ENCODE measurements at regions not wholly inside any gene's neighbourhood (a gene's known extent, or its start where the extent isn't known, plus 50 kb on each side); places are given as distances from the start of the nearest gene placed in this dataset.

DNA sequence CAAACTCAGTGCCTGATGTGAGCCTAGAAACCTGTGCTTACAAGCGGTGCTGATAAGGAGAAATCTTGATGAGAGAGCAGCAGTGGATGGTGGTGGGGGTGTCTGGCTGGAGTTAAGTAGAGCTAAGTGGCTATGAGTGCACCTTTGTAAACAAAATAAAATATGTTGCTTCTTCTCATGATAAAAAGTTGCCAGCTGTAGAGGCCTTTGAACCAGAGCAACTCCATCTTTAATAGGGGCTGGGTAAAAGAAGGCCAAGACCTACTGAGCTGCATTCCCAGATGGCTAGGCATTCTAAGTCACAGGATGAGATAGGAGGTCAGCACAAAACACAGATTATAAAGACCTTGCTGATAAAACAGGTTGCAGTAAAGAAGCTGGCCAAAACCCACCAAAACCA is 107.6 kb upstream of the FAM3C start:
- no CpG with 5 or more reads among the region's 1 CpG for WGBS (ENCODE audit: extremely low coverage, insufficient coverage, low lambda C conversion rate)
- Histone ChIP-seq H3K27ac (ENCODE audit: low read depth, low read length) (no peak overlapping the region), H4K5ac (ENCODE audit: low read length) (no peak overlapping the region), H3K36me3 (ENCODE audit: control insufficient read depth, insufficient read depth, low read length) (no peaks in the 10 kb centered on the region), H3K79me2 (ENCODE audit: control insufficient read depth, insufficient read depth, low read length) (no peaks in the 10 kb centered on the region), H3K56ac (ENCODE audit: low read length) (no peak overlapping the region), H2AK5ac (ENCODE audit: low read length) (no peak overlapping the region), H3K4me3 (ENCODE audit: low read length) (no peak overlapping the region), H3K9ac (ENCODE audit: low read length) (no peak overlapping the region), H3K4ac (ENCODE audit: low read depth, low read length) (no peak overlapping the region), H3K18ac (ENCODE audit: low read length) (no peak overlapping the region), H2BK120ac (ENCODE audit: low read depth, low read length) (no peak overlapping the region), H3K4me1 (ENCODE audit: control insufficient read depth, low read depth, low read length) (no peaks in the 10 kb centered on the region), H3K27me3 (ENCODE audit: insufficient read depth, low read length, poor library complexity) (no peaks in the 10 kb centered on the region), H3K23ac (ENCODE audit: low read length) (no peak overlapping the region), H3K79me1 (ENCODE audit: low read length) (no peaks in the 10 kb centered on the region), H2BK15ac (replicated peaks; ENCODE audit: low read depth) (no peak overlapping the region), H3K4me2 (ENCODE audit: low read length) (no peak overlapping the region), H4K8ac (ENCODE audit: low read depth, low read length) (no peak overlapping the region), H2BK5ac (ENCODE audit: low read length) (no peak overlapping the region)
- DNase-seq: no peak

DNA sequence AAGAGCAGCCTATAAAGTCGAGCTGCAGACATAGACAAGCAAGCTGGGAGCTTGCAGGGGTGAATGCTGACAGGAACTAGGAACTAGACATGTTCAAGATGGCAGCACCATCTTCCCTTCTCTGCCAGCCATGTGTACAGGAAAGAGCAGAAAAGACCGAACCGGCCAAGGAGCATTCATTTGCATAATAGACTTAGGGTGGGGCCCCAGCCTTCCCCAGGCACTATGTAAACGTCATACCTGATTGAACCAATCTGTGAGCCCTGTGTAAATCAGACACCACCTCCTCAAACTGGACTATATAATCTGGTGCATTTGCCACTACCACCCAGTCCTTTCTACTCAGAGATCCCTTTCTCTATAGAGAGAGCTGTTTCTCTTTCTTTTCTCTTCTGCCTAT is 106.9 kb upstream of the FAM3C start:
- Histone ChIP-seq H3K23ac (ENCODE audit: low read length) (no peak overlapping the region), H3K18ac (ENCODE audit: low read length) (no peak overlapping the region), H4K5ac (ENCODE audit: low read length) (no peak overlapping the region), H3K4me1 (ENCODE audit: control insufficient read depth, low read depth, low read length) (no peaks in the 10 kb centered on the region), H4K8ac (ENCODE audit: low read depth, low read length) (no peak overlapping the region), H3K56ac (ENCODE audit: low read length) (no peak overlapping the region), H3K27me3 (ENCODE audit: insufficient read depth, low read length, poor library complexity) (no peaks in the 10 kb centered on the region), H3K4me2 (ENCODE audit: low read length) (no peak overlapping the region), H3K36me3 (ENCODE audit: control insufficient read depth, insufficient read depth, low read length) (no peaks in the 10 kb centered on the region), H3K4ac (ENCODE audit: low read depth, low read length) (no peak overlapping the region), H3K4me3 (ENCODE audit: low read length) (no peak overlapping the region), H2BK120ac (ENCODE audit: low read depth, low read length) (no peak overlapping the region), H3K9ac (ENCODE audit: low read length) (no peak overlapping the region), H3K27ac (ENCODE audit: low read depth, low read length) (no peak overlapping the region), H2AK5ac (ENCODE audit: low read length) (no peak overlapping the region), H2BK5ac (ENCODE audit: low read length) (no peak overlapping the region), H3K79me1 (ENCODE audit: low read length) (no peaks in the 10 kb centered on the region), H3K79me2 (ENCODE audit: control insufficient read depth, insufficient read depth, low read length) (no peaks in the 10 kb centered on the region), H2BK15ac (replicated peaks; ENCODE audit: low read depth) (no peak overlapping the region)
- DNase-seq: no peak
- no CpG with 5 or more reads among the region's 4 CpGs for WGBS (ENCODE audit: extremely low coverage, insufficient coverage, low lambda C conversion rate)

DNA sequence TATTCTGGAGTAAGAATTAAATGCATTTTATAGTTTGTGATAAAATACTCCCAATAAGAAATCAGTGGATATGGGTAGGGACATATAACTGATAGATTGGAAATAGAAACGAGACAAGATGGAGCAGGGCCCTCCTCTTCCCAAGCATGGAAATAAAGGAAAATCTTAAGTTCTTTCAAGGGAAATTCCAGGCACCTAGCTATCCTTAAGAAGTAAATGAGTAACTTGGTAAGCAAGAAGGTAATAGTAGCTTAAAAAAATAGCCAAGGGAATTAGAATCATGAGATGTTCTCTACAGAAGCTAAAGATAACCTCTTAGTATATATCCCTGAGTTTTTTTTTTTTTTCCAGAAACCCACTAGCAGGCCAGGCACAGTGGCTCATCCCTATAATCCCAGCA is 105.5 kb upstream of the FAM3C start:
- Histone ChIP-seq H2BK5ac (ENCODE audit: low read length) (no peak overlapping the region), H2AK5ac (ENCODE audit: low read length) (no peak overlapping the region), H3K18ac (ENCODE audit: low read length) (no peak overlapping the region), H3K4me2 (ENCODE audit: low read length) (no peak overlapping the region), H3K27ac (ENCODE audit: low read depth, low read length) (no peak overlapping the region), H3K4ac (ENCODE audit: low read depth, low read length) (no peak overlapping the region), H4K8ac (ENCODE audit: low read depth, low read length) (no peak overlapping the region), H3K79me1 (ENCODE audit: low read length) (no peaks in the 10 kb centered on the region), H4K5ac (ENCODE audit: low read length) (no peak overlapping the region), H3K4me3 (ENCODE audit: low read length) (no peak overlapping the region), H3K36me3 (ENCODE audit: control insufficient read depth, insufficient read depth, low read length) (no peaks in the 10 kb centered on the region), H3K4me1 (ENCODE audit: control insufficient read depth, low read depth, low read length) (no peaks in the 10 kb centered on the region), H2BK120ac (ENCODE audit: low read depth, low read length) (no peak overlapping the region), H3K79me2 (ENCODE audit: control insufficient read depth, insufficient read depth, low read length) (no peaks in the 10 kb centered on the region), H3K23ac (ENCODE audit: low read length) (no peak overlapping the region), H3K56ac (ENCODE audit: low read length) (no peak overlapping the region), H3K9ac (ENCODE audit: low read length) (no peak overlapping the region), H2BK15ac (replicated peaks; ENCODE audit: low read depth) (no peak overlapping the region), H3K27me3 (ENCODE audit: insufficient read depth, low read length, poor library complexity) (no peaks in the 10 kb centered on the region)
- DNase-seq: no peak
- WGBS (ENCODE audit: extremely low coverage, insufficient coverage, low lambda C conversion rate): no CpG with 5 or more reads among the region's 1 CpG

DNA sequence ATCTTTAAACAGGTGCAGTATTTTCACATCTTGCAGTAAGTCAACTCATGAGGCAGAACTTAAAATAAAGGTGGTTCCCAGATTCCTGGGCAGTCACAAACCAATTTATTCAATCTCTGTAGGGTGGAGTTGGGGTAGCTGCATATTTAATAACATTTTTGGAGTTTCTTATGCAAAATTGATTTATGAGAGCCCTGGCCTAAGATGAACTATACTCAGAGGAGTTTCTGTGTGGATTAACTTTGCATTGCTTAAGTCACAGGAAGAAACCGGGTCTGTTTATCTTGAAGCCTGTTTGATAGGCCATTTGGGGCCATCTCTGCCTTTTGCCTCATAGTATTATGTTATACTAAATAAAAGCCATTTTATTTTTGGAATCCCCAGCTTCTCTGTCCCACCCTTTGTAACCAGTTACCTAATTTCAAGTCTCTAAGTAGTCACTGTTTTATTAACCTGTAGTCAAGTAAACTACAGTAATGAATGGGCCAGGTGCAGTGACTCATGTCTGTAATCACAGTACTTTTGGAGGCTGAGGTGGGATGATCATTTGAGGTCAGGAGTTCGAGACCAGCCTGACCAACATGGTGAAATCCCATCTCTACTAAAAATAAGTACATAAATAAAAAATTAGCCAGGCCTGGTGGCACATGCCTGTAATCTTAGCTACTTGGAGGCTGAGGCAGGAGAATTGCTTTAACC is 104.4 kb upstream of the FAM3C start:
- Histone ChIP-seq H3K4me3 (ENCODE audit: low read length) (no peak overlapping the region), H3K4ac (ENCODE audit: low read depth, low read length) (no peak overlapping the region), H3K9ac (ENCODE audit: low read length) (no peak overlapping the region), H2AK5ac (ENCODE audit: low read length) (no peak overlapping the region), H3K36me3 (ENCODE audit: control insufficient read depth, insufficient read depth, low read length) (no peaks in the 10 kb centered on the region), H3K4me1 (ENCODE audit: control insufficient read depth, low read depth, low read length) (no peaks in the 10 kb centered on the region), H4K8ac (ENCODE audit: low read depth, low read length) (no peak overlapping the region), H4K5ac (ENCODE audit: low read length) (no peak overlapping the region), H3K56ac (ENCODE audit: low read length) (no peak overlapping the region), H3K18ac (ENCODE audit: low read length) (no peak overlapping the region), H3K27me3 (ENCODE audit: insufficient read depth, low read length, poor library complexity) (no peaks in the 10 kb centered on the region), H3K4me2 (ENCODE audit: low read length) (no peak overlapping the region), H2BK120ac (ENCODE audit: low read depth, low read length) (no peak overlapping the region), H3K79me1 (ENCODE audit: low read length) (no peaks in the 10 kb centered on the region), H2BK5ac (ENCODE audit: low read length) (no peak overlapping the region), H2BK15ac (replicated peaks; ENCODE audit: low read depth) (no peak overlapping the region), H3K27ac (ENCODE audit: low read depth, low read length) (no peak overlapping the region), H3K23ac (ENCODE audit: low read length) (no peak overlapping the region), H3K79me2 (ENCODE audit: control insufficient read depth, insufficient read depth, low read length) (no peaks in the 10 kb centered on the region)
- no peak for DNase-seq
- WGBS (ENCODE audit: extremely low coverage, insufficient coverage, low lambda C conversion rate): no CpG with 5 or more reads among the region's 2 CpGs

DNA sequence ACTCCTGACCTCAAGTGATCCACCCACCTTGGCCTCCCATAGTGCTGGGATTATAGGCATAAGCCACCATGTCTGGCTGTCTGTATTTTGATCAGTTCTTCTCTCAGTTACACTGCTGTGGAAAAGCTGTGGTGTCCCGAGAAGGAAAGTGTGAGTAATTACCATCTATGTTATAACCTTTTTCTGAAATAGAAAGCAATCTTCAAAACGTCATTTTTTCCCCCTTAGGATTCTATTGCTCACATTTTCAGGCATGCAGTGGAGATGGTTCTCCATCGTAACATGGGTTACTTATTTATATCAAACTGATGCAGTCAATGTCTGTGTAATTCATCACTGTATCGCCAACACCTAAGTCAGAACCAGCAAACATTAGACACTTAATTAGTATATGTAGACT is 103.5 kb upstream of the FAM3C start:
- Histone ChIP-seq H3K79me2 (ENCODE audit: control insufficient read depth, insufficient read depth, low read length) (no peaks in the 10 kb centered on the region), H3K27me3 (ENCODE audit: insufficient read depth, low read length, poor library complexity) (no peaks in the 10 kb centered on the region), H4K8ac (ENCODE audit: low read depth, low read length) (no peak overlapping the region), H3K56ac (ENCODE audit: low read length) (no peak overlapping the region), H4K5ac (ENCODE audit: low read length) (no peak overlapping the region), H3K36me3 (ENCODE audit: control insufficient read depth, insufficient read depth, low read length) (no peaks in the 10 kb centered on the region), H3K4ac (ENCODE audit: low read depth, low read length) (no peak overlapping the region), H3K4me1 (ENCODE audit: control insufficient read depth, low read depth, low read length) (no peaks in the 10 kb centered on the region), H3K9ac (ENCODE audit: low read length) (no peak overlapping the region), H2BK120ac (ENCODE audit: low read depth, low read length) (no peak overlapping the region), H3K18ac (ENCODE audit: low read length) (no peak overlapping the region), H3K27ac (ENCODE audit: low read depth, low read length) (no peak overlapping the region), H2BK5ac (ENCODE audit: low read length) (no peak overlapping the region), H3K4me3 (ENCODE audit: low read length) (no peak overlapping the region), H2AK5ac (ENCODE audit: low read length) (no peak overlapping the region), H2BK15ac (replicated peaks; ENCODE audit: low read depth) (no peak overlapping the region), H3K23ac (ENCODE audit: low read length) (no peak overlapping the region), H3K4me2 (ENCODE audit: low read length) (no peak overlapping the region), H3K79me1 (ENCODE audit: low read length) (no peaks in the 10 kb centered on the region)
- WGBS (ENCODE audit: extremely low coverage, insufficient coverage, low lambda C conversion rate): no CpG with 5 or more reads among the region's 4 CpGs
- no peak for DNase-seq

DNA sequence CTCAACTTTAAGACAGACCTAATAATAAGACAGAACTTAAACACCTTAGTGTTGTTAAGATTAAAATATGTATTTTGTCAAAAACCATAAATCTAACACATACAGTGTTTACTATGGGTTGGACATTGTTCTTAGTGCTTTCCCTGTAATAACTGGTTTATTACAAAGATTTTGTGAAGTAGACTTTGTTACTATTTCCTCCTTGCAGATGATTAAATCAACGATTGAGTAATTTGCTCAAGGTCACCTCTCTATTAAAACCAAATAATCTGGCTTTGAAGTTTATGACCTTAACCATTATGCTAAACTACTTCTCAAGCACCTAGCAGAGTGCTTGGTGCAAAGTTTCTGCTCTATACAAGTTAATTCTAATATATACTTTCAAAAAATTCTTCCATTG is 102.7 kb upstream of the FAM3C start:
- no peaks in the 10 kb centered on the region for H3K79me1 ChIP-seq (ENCODE audit: low read length)
- no peak overlapping the region for H3K27ac ChIP-seq (ENCODE audit: low read depth, low read length)
- H3K27me3 ChIP-seq (ENCODE audit: insufficient read depth, low read length, poor library complexity): no peaks in the 10 kb centered on the region
- no peak overlapping the region for H4K5ac ChIP-seq (ENCODE audit: low read length)
- no peak overlapping the region for H3K18ac ChIP-seq (ENCODE audit: low read length)
- no peak overlapping the region for H3K4me3 ChIP-seq (ENCODE audit: low read length)
- H3K23ac ChIP-seq (ENCODE audit: low read length): no peak overlapping the region
- no peak overlapping the region for H3K4me2 ChIP-seq (ENCODE audit: low read length)
- H4K8ac ChIP-seq (ENCODE audit: low read depth, low read length): no peak overlapping the region
- H3K4ac ChIP-seq (ENCODE audit: low read depth, low read length): no peak overlapping the region
- H3K9ac ChIP-seq (ENCODE audit: low read length): no peak overlapping the region
- H2BK120ac ChIP-seq (ENCODE audit: low read depth, low read length): no peak overlapping the region
- H2BK5ac ChIP-seq (ENCODE audit: low read length): no peak overlapping the region
- no peak overlapping the region for H3K56ac ChIP-seq (ENCODE audit: low read length)
- H2AK5ac ChIP-seq (ENCODE audit: low read length): no peak overlapping the region
- no peaks in the 10 kb centered on the region for H3K4me1 ChIP-seq (ENCODE audit: control insufficient read depth, low read depth, low read length)
- H2BK15ac ChIP-seq (replicated peaks; ENCODE audit: low read depth): no peak overlapping the region
- DNase-seq: no peak
- H3K36me3 ChIP-seq (ENCODE audit: control insufficient read depth, insufficient read depth, low read length): no peaks in the 10 kb centered on the region
- no CpG with 5 or more reads among the region's 1 CpG for WGBS (ENCODE audit: extremely low coverage, insufficient coverage, low lambda C conversion rate)
- H3K79me2 ChIP-seq (ENCODE audit: control insufficient read depth, insufficient read depth, low read length): no peaks in the 10 kb centered on the region

All from mesendoderm (in vitro differentiated cells).